Sigmoid colon (tissue), 6 donors: ENCODE measurements at regions not wholly inside any gene's neighbourhood (a gene's known extent, or its start where the extent isn't known, plus 50 kb on each side); places are given as distances from the start of the nearest gene placed in this dataset.

Experiments used
- DNase-seq: peaks from one replicate; pipeline ENCODE4 v3.0.0-alpha.2; 2019
- H3K27ac ChIP-seq, 4 donors: fragments of 200-600 bp; sonication (generic); one replicate each; pipeline ENCODE4 v1.5.1; 2016 to 2019; ENCODE audit warnings: mild to moderate bottlenecking in 1 of 4
- H3K27me3 ChIP-seq, 3 donors: fragments of 200-600 bp; sonication (generic); one replicate each; pipeline ENCODE4 v1.5.1; 2019; ENCODE audit warnings: mild to moderate bottlenecking in 1 of 3
- H3K36me3 ChIP-seq, 4 donors: fragments of 200-600 bp; sonication (generic); one replicate each; pipeline ENCODE4 v1.5.1; 2016 to 2019
- H3K4me1 ChIP-seq, 4 donors: fragments of 200-600 bp; sonication (generic); one replicate each; pipeline ENCODE4 v1.5.1; 2017 to 2019
- H3K4me3 ChIP-seq, 4 donors: fragments of 200-600 bp; sonication (generic); one replicate each; pipeline ENCODE4 v1.5.1; 2017 to 2019; ENCODE audit warnings: mild to moderate bottlenecking in 2 of 4, moderate library complexity in 1 of 4
- H3K9me3 ChIP-seq, 4 donors: fragments of 200-600 bp in 3 of 4; sonication (generic) in 3 of 4; one replicate each; pipeline versions ENCODE4 v1.5.1 to v1.6.1; 2013 to 2019
- CTCF ChIP-seq, 4 experiments: fragments of 450-650 bp in 3 of 4; fragments of 200-600 bp in 1 of 4; IDR thresholded peaks; one replicate each; pipeline ENCODE4 v1.5.1; 2016 to 2019; ENCODE audit warnings: antibody characterized with exemption in 4 of 4, mild to moderate bottlenecking in 3 of 4, moderate library complexity in 2 of 4
- EP300 ChIP-seq, 4 donors: sonication (generic); formaldehyde crosslinking; IDR thresholded peaks; one replicate each; pipeline ENCODE4 v1.6.1; 2017; ENCODE audit warnings: antibody characterized with exemption in 4 of 4
- POLR2A ChIP-seq, 2 donors: fragments of 450-650 bp; IDR thresholded peaks; one replicate each; pipeline ENCODE4 v1.6.1; 2016; ENCODE audit warnings: antibody characterized with exemption in 2 of 2, mild to moderate bottlenecking in 2 of 2, moderate library complexity in 2 of 2
- POLR2AphosphoS5 ChIP-seq, 4 donors: sonication (generic); formaldehyde crosslinking; IDR thresholded peaks; one replicate each; pipeline ENCODE4 v1.6.1; 2017; ENCODE audit warnings: antibody characterized with exemption in 4 of 4
- WGBS, 2 donors: extraction: QIAGEN DNeasy Blood & Tissue Kit; methylation state at CpG; one replicate each; pipeline ENCODE4 v1.1.7; 2013; 5-methylcytosine and 5-hydroxymethylcytosine counted together
- intact Hi-C: fragments of 100-400 bp; cut with DNase I; formaldehyde crosslinking; loops from one replicate; pipeline ENCODE4 v1.15.1; 2023
- donor health status: healthy with polysubstance abuse.
- donor health status: healthy.

GRCh38 chr5:158545949-158546530 lies 553.7 kb downstream of the EBF1 start:
- H3K27ac ChIP-seq = peak overlapping the region in 1 of 4 donors; percentile 6
- no peaks in the 10 kb centered on the region for H3K36me3 ChIP-seq
- H3K9me3 ChIP-seq = peaks cover 0 to 5% (median 0%) of the 10 kb centered on the region in 4 donors
- no peaks in the 10 kb centered on the region for H3K27me3 ChIP-seq
- TF ChIP-seq POLR2A (IDR thresholded peaks at IDR 0.05) (no peak), POLR2AphosphoS5 (IDR thresholded peaks at IDR 0.05) (no peak), CTCF (IDR thresholded peaks at IDR 0.05) (no peak), EP300 (IDR thresholded peaks at IDR 0.05) (no peak)
- WGBS, 2 donors = 74 to 75% methylated on average over 2 of the region's 2 CpGs
- H3K4me1 ChIP-seq = no peaks in the 10 kb centered on the region
- DNase-seq = no peak
- intact Hi-C loops = no loop called here
- no peak overlapping the region for H3K4me3 ChIP-seq

GRCh38 chr5:158544388-158545339 lies 555.1 kb downstream of the EBF1 start:
- no peaks in the 10 kb centered on the region for H3K36me3 ChIP-seq
- H3K9me3 ChIP-seq = peaks cover 0 to 5% (median 0%) of the 10 kb centered on the region in 4 donors
- no peak for DNase-seq
- H3K4me1 ChIP-seq = no peaks in the 10 kb centered on the region
- 78 to 95% methylated on average over 3 of the region's 3 CpGs for WGBS, 2 donors
- no peak overlapping the region for H3K4me3 ChIP-seq
- no peak for TF ChIP-seq CTCF (IDR thresholded peaks at IDR 0.05)
- H3K27ac ChIP-seq = no peak overlapping the region
- intact Hi-C loops = no loop called here
- no peaks in the 10 kb centered on the region for H3K27me3 ChIP-seq

DNA sequence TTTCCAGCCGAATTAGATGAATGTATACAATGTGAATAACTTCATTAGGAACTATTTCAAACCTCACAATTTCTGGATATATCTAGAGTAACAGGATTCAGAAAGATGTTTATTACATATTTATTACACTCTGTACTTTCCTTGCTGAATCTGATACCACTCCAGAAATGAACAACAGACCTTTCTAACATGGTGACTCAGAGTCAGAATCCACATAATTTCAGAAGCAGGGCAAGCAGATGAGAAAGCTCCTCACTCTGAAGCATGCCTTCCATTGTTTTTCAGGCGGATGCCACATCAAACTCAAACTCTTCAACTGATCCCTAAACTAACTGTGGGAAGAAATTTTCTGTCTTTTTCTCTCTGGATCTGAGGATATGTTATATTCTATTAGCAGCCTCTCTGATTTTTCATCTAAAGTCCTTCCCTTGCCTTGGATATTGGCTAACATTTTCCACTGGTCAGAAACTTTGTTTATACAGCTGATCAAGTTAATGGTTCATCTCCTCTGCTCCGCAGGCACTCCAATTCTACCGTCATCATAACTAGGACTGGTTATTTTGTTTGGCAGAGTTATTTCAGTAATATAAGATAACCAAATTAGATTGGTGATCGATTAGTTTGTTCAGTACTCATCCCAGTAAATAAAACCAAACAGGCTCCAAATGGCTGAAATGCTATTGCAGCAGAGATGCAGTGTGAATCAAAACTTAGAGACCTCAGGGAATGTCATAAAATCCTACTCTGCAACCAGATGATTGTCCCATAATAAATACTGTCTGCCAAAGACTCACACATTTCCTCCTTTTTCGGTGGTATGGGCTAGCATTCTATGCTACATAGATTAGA lies 556.0 kb downstream of the EBF1 start:
- H3K27me3 ChIP-seq = no peaks in the 10 kb centered on the region
- peaks cover 0 to 4% (median 0%) of the 10 kb centered on the region in 4 donors for H3K9me3 ChIP-seq
- no peak overlapping the region for H3K4me3 ChIP-seq
- intact Hi-C loops = no loop called here
- no peaks in the 10 kb centered on the region for H3K36me3 ChIP-seq
- WGBS, 2 donors = 37 to 68% methylated on average over 6 of the region's 6 CpGs
- no peak for TF ChIP-seq EP300 (IDR thresholded peaks at IDR 0.05)
- TF ChIP-seq CTCF (IDR thresholded peaks at IDR 0.05) = no peak
- no peak for TF ChIP-seq POLR2A (IDR thresholded peaks at IDR 0.05)
- no peak for TF ChIP-seq POLR2AphosphoS5 (IDR thresholded peaks at IDR 0.05)
- DNase-seq = no peak
- H3K4me1 ChIP-seq = no peaks in the 10 kb centered on the region
- peak overlapping the region in 1 of 4 donors; percentile 31 for H3K27ac ChIP-seq

- Histone ChIP-seq H3K27me3 (no peaks in the 10 kb centered on the region), H3K9me3 (no peaks in the 10 kb centered on the region), H3K27ac (no peak overlapping the region), H3K4me3 (no peak overlapping the region), H3K36me3 (no peaks in the 10 kb centered on the region), H3K4me1 (no peaks in the 10 kb centered on the region)
- DNase-seq = no peak
- intact Hi-C loops = no loop called here
- 68 to 78% methylated on average over 9 of the region's 9 CpGs for WGBS, 2 donors
- no peak for TF ChIP-seq POLR2AphosphoS5 (IDR thresholded peaks at IDR 0.05)
- no peak for TF ChIP-seq EP300 (IDR thresholded peaks at IDR 0.05)
- no peak for TF ChIP-seq POLR2A (IDR thresholded peaks at IDR 0.05)
- TF ChIP-seq CTCF (IDR thresholded peaks at IDR 0.05) = no peak
These were observed 558.0 kb downstream of the EBF1 start for GRCh38 chr5:158541536-158542297.
